ENCODE measurements at regions not wholly inside any gene's neighbourhood (a gene's known extent, or its start where the extent isn't known, plus 50 kb on each side); places are given as distances from the start of the nearest gene placed in this dataset.
"Not testable (repeated sequence)": the region's sequence is repeated elsewhere in the genome, so short reads cannot be mapped to it uniquely, and the experiment has no call there.

DNA sequence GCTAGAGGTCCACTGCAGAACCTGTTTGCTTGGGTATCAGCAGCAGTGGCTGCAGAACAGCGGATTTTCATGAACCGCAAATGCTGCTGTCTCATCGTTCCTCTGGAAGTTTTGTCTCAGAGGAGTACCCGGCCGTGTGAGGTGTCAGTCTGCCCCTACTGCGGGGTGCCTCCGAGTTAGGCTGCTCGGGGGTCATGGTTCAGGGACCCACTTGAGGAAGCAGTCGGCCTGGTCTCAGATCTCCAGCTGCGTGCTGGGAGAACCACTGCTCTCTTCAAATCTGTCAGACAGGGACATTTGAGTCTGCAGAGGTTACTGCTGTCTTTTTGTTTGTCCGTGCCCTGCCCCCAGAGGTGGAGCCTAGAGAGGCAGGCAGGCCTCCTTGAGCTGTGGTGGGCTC is 109.5 kb upstream of the TMEM196 start:
- H3K23ac ChIP-seq (ENCODE audit: low read length in 2 of 2); DNase-seq; H2BK12ac ChIP-seq (ENCODE audit: low read length in 2 of 2); H3K14ac ChIP-seq (ENCODE audit: low read length in 2 of 2); H3K4me1 ChIP-seq (ENCODE audit: control insufficient read depth, insufficient read depth, low read depth, low read length); H2BK5ac ChIP-seq (ENCODE audit: low read depth, low read length, poor library complexity, severe bottlenecking); H3K27me3 ChIP-seq (ENCODE audit: control insufficient read depth in 1 of 2, insufficient read depth in 1 of 2, low read length in 2 of 2); H3K4ac ChIP-seq (ENCODE audit: low read depth in 1 of 2, low read length in 2 of 2); H2AFZ ChIP-seq (ENCODE audit: low read depth, low read length); H3K79me1 ChIP-seq (replicated peaks; ENCODE audit: low read length, poor library complexity, severe bottlenecking); H3K4me2 ChIP-seq (ENCODE audit: low read length, poor library complexity, severe bottlenecking); H3K27ac ChIP-seq (ENCODE audit: low read length, poor library complexity, severe bottlenecking); H3K9me3 ChIP-seq (ENCODE audit: control insufficient read depth, low read length); H3K4me3 ChIP-seq (ENCODE audit: insufficient read depth in 1 of 2, low read depth in 1 of 2, low read length in 2 of 2); H2AK5ac ChIP-seq (ENCODE audit: low read length, severe bottlenecking); H4K8ac ChIP-seq (ENCODE audit: low read length); H3K9ac ChIP-seq (ENCODE audit: low read length); H2BK15ac ChIP-seq (ENCODE audit: low read depth, poor library complexity, severe bottlenecking); H3K36me3 ChIP-seq (ENCODE audit: control insufficient read depth in 1 of 2, insufficient read depth in 2 of 2, low read depth in 1 of 2, low read length in 2 of 2); H3K18ac ChIP-seq (ENCODE audit: low read depth in 1 of 2, low read length in 2 of 2); H2BK120ac ChIP-seq (ENCODE audit: low read depth, low read length); H4K91ac ChIP-seq (ENCODE audit: low read length): not testable (repeated sequence)
- WGBS = 88% methylated on average over 11 of the region's 11 CpGs

DNA sequence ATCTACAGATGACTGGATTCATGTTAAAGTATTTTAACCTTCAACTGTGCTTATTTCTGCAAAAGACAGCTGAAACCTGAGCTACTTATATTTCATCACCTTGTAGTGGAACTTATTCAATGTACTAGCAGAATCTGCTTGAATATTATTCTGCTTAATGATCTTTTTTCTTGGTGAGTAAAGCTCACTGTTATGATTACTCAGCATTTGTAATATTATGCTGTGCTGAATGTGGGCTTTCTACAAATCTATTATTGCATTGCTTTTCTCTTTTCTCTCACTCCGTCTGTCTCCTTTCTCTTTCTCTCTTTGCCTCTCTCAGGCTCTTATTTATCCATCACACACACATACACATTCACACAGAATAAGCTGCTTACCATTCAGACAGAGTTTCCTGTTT is 98.7 kb upstream of the TMEM196 start:
- no peak overlapping the region for H3K4me3 ChIP-seq (ENCODE audit: insufficient read depth in 1 of 2, low read depth in 1 of 2, low read length in 2 of 2)
- DNase-seq = no peak
- no peak overlapping the region for H3K4ac ChIP-seq (ENCODE audit: low read depth in 1 of 2, low read length in 2 of 2)
- H3K14ac ChIP-seq (ENCODE audit: low read length in 2 of 2) = no peak overlapping the region
- H2BK15ac ChIP-seq (ENCODE audit: low read depth, poor library complexity, severe bottlenecking) = no peak overlapping the region
- H4K8ac ChIP-seq (ENCODE audit: low read length) = no peak overlapping the region
- H2AK5ac ChIP-seq (ENCODE audit: low read length, severe bottlenecking) = no peak overlapping the region
- no peaks in the 10 kb centered on the region for H3K36me3 ChIP-seq (ENCODE audit: control insufficient read depth in 1 of 2, insufficient read depth in 2 of 2, low read depth in 1 of 2, low read length in 2 of 2)
- no peak overlapping the region for H2BK120ac ChIP-seq (ENCODE audit: low read depth, low read length)
- H3K27me3 ChIP-seq (ENCODE audit: control insufficient read depth in 1 of 2, insufficient read depth in 1 of 2, low read length in 2 of 2) = no peaks in the 10 kb centered on the region
- no peak overlapping the region for H4K91ac ChIP-seq (ENCODE audit: low read length)
- H3K79me1 ChIP-seq (replicated peaks; ENCODE audit: low read length, poor library complexity, severe bottlenecking) = no peaks in the 10 kb centered on the region
- H3K9me3 ChIP-seq (ENCODE audit: control insufficient read depth, low read length) = no peaks in the 10 kb centered on the region
- H3K4me1 ChIP-seq (ENCODE audit: control insufficient read depth, insufficient read depth, low read depth, low read length) = no peaks in the 10 kb centered on the region
- no peak overlapping the region for H3K4me2 ChIP-seq (ENCODE audit: low read length, poor library complexity, severe bottlenecking)
- 100% methylated on average over 1 of the region's 1 CpG for WGBS
- H3K23ac ChIP-seq (ENCODE audit: low read length in 2 of 2) = no peak overlapping the region
- H3K27ac ChIP-seq (ENCODE audit: low read length, poor library complexity, severe bottlenecking) = no peak overlapping the region
- H3K9ac ChIP-seq (ENCODE audit: low read length) = no peak overlapping the region
- no peak overlapping the region for H2AFZ ChIP-seq (ENCODE audit: low read depth, low read length)
- no peak overlapping the region for H3K18ac ChIP-seq (ENCODE audit: low read depth in 1 of 2, low read length in 2 of 2)
- H2BK5ac ChIP-seq (ENCODE audit: low read depth, low read length, poor library complexity, severe bottlenecking) = no peak overlapping the region
- no peak overlapping the region for H2BK12ac ChIP-seq (ENCODE audit: low read length in 2 of 2)

DNA sequence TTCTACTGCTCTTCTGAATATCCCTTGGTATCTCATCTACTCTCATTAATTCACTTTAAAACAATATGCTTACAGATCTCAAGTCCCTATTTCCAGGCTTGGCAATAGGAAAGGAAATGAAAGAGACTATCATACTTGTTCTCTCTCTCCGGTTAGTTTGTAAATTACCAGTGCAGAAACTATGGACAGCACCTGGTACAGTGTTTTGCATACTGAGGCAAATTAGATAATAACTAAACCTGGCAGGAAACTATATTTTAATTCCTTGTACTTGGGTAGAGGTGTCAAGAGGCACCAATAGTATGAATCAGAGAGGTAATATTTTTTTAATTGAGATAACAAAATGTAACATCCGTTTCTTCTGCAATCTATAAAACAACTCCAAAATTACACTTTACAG is 97.7 kb upstream of the TMEM196 start:
- H3K79me1 ChIP-seq (replicated peaks; ENCODE audit: low read length, poor library complexity, severe bottlenecking) = no peaks in the 10 kb centered on the region

DNA sequence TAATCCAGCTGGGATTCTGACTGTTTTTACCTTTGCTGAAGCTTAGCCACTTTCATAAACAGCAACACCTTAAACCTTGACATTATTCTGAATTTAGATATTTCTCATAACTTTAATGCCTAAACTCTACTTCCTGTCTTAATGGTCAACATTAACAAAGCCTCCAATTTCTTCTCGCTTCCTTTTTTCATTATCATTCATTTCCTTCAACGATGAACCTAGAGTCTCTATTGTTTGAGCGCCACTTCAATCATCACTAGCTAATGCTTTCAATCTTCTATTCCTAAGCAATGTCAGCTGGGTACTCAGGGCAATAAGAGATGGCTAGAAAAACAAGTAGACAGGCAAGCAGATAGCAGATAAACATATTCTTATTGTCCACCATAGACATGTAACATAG is 96.6 kb upstream of the TMEM196 start:
- Histone ChIP-seq H2AFZ (ENCODE audit: low read depth, low read length) (no peak overlapping the region), H3K36me3 (ENCODE audit: control insufficient read depth in 1 of 2, insufficient read depth in 2 of 2, low read depth in 1 of 2, low read length in 2 of 2) (no peaks in the 10 kb centered on the region)

More for the DNA sequence above, 97.7 kb upstream of the TMEM196 start:
- Histone ChIP-seq H4K8ac (ENCODE audit: low read length) (no peak overlapping the region), H3K27ac (ENCODE audit: low read length, poor library complexity, severe bottlenecking) (no peak overlapping the region), H3K14ac (ENCODE audit: low read length in 2 of 2) (no peak overlapping the region), H2BK15ac (ENCODE audit: low read depth, poor library complexity, severe bottlenecking) (no peak overlapping the region), H2BK120ac (ENCODE audit: low read depth, low read length) (no peak overlapping the region), H3K9ac (ENCODE audit: low read length) (no peak overlapping the region), H3K4me1 (ENCODE audit: control insufficient read depth, insufficient read depth, low read depth, low read length) (no peaks in the 10 kb centered on the region), H3K9me3 (ENCODE audit: control insufficient read depth, low read length) (no peaks in the 10 kb centered on the region), H3K36me3 (ENCODE audit: control insufficient read depth in 1 of 2, insufficient read depth in 2 of 2, low read depth in 1 of 2, low read length in 2 of 2) (no peaks in the 10 kb centered on the region), H3K27me3 (ENCODE audit: control insufficient read depth in 1 of 2, insufficient read depth in 1 of 2, low read length in 2 of 2) (no peaks in the 10 kb centered on the region), H3K4ac (ENCODE audit: low read depth in 1 of 2, low read length in 2 of 2) (no peak overlapping the region), H3K23ac (ENCODE audit: low read length in 2 of 2) (no peak overlapping the region), H3K4me2 (ENCODE audit: low read length, poor library complexity, severe bottlenecking) (no peak overlapping the region), H2BK5ac (ENCODE audit: low read depth, low read length, poor library complexity, severe bottlenecking) (no peak overlapping the region), H2AFZ (ENCODE audit: low read depth, low read length) (no peak overlapping the region), H3K18ac (ENCODE audit: low read depth in 1 of 2, low read length in 2 of 2) (no peak overlapping the region), H3K4me3 (ENCODE audit: insufficient read depth in 1 of 2, low read depth in 1 of 2, low read length in 2 of 2) (no peak overlapping the region), H4K91ac (ENCODE audit: low read length) (no peak overlapping the region), H2AK5ac (ENCODE audit: low read length, severe bottlenecking) (no peak overlapping the region), H2BK12ac (ENCODE audit: low read length in 2 of 2) (no peak overlapping the region)
- 89% methylated on average over 2 of the region's 2 CpGs for WGBS
- no peak for DNase-seq

More for the DNA sequence above, 96.6 kb upstream of the TMEM196 start:
- Histone ChIP-seq H2BK12ac (ENCODE audit: low read length in 2 of 2) (no peak overlapping the region), H3K23ac (ENCODE audit: low read length in 2 of 2) (no peak overlapping the region), H3K4me2 (ENCODE audit: low read length, poor library complexity, severe bottlenecking) (no peak overlapping the region), H4K8ac (ENCODE audit: low read length) (no peak overlapping the region), H4K91ac (ENCODE audit: low read length) (no peak overlapping the region), H3K9ac (ENCODE audit: low read length) (no peak overlapping the region), H3K4ac (ENCODE audit: low read depth in 1 of 2, low read length in 2 of 2) (no peak overlapping the region), H3K27ac (ENCODE audit: low read length, poor library complexity, severe bottlenecking) (no peak overlapping the region), H3K79me1 (replicated peaks; ENCODE audit: low read length, poor library complexity, severe bottlenecking) (no peaks in the 10 kb centered on the region), H3K18ac (ENCODE audit: low read depth in 1 of 2, low read length in 2 of 2) (no peak overlapping the region), H3K9me3 (ENCODE audit: control insufficient read depth, low read length) (no peaks in the 10 kb centered on the region), H3K4me3 (ENCODE audit: insufficient read depth in 1 of 2, low read depth in 1 of 2, low read length in 2 of 2) (no peak overlapping the region), H2BK15ac (ENCODE audit: low read depth, poor library complexity, severe bottlenecking) (no peak overlapping the region), H3K14ac (ENCODE audit: low read length in 2 of 2) (no peak overlapping the region), H3K4me1 (ENCODE audit: control insufficient read depth, insufficient read depth, low read depth, low read length) (no peaks in the 10 kb centered on the region), H2AK5ac (ENCODE audit: low read length, severe bottlenecking) (no peak overlapping the region), H3K27me3 (ENCODE audit: control insufficient read depth in 1 of 2, insufficient read depth in 1 of 2, low read length in 2 of 2) (no peaks in the 10 kb centered on the region), H2BK5ac (ENCODE audit: low read depth, low read length, poor library complexity, severe bottlenecking) (no peak overlapping the region), H2BK120ac (ENCODE audit: low read depth, low read length) (no peak overlapping the region)
- no peak for DNase-seq
- WGBS = 91% methylated on average over 3 of the region's 3 CpGs

Data from mesenchymal stem cell (in vitro differentiated cells and primary cell).